ENCODE measurements at regions not wholly inside any gene's neighbourhood (a gene's known extent, or its start where the extent isn't known, plus 50 kb on each side); places are given as distances from the start of the nearest gene placed in this dataset.

DNA sequence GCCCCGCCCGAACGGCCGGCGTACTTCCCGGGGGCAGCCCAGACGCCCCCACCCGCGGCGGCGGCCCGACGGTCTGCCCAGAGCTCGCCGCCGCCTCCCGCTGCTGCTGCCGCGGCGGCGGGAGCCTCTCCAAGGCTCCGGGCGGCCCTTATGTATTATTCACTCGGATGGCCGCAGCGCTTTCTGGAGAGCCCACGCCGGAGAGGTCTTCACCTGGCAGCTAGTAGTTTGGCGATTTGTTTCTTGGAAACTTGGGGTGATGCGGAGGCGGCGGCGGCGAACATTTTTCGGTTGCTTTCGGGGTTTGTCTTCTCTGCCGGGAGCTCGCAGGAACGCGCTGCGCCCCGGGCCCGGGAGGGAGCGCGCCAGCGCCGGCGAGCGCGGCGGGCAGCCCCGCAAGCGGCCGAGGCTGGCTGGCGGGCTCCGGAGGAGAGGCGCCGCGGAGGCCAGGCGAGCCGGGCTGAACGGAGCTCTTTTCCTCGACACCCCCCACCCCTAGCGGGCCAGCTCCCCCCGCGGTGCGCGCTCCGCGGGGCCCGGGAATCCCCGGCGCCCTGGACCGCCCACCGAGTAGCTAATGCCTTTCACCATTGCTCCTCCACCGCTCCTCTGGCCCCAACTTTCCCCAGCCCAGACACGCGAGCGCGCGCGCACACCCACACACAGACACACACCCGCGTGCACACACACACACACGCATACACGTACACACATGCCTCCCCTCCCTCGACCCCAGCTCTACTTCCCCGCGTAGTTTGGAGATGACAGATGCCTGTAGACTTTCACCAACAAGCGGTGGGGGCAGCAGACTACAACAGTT is 113.5 kb downstream of the DHX15 start:
- DNase-seq (ENCODE audit: extremely low spot score): peak; percentile 64
- POLR2A ChIA-PET: no interaction called here
- CTCF ChIA-PET: interaction anchor here (1.0 to 2.4 kb wide), 4 partner anchors 10 to 217 kb away, joined by 4 to 8 read pairs (median 6); no protein-coding TSS in a partner anchor
- TF ChIP-seq, protein P1, sequence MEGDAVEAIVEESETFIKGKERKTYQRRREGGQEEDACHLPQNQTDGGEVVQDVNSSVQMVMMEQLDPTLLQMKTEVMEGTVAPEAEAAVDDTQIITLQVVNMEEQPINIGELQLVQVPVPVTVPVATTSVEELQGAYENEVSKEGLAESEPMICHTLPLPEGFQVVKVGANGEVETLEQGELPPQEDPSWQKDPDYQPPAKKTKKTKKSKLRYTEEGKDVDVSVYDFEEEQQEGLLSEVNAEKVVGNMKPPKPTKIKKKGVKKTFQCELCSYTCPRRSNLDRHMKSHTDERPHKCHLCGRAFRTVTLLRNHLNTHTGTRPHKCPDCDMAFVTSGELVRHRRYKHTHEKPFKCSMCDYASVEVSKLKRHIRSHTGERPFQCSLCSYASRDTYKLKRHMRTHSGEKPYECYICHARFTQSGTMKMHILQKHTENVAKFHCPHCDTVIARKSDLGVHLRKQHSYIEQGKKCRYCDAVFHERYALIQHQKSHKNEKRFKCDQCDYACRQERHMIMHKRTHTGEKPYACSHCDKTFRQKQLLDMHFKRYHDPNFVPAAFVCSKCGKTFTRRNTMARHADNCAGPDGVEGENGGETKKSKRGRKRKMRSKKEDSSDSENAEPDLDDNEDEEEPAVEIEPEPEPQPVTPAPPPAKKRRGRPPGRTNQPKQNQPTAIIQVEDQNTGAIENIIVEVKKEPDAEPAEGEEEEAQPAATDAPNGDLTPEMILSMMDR (IDR thresholded peaks at IDR 0.05; ENCODE audit: control extremely low read depth, extremely low read depth, low read depth, missing control alignments): no peak

DNA sequence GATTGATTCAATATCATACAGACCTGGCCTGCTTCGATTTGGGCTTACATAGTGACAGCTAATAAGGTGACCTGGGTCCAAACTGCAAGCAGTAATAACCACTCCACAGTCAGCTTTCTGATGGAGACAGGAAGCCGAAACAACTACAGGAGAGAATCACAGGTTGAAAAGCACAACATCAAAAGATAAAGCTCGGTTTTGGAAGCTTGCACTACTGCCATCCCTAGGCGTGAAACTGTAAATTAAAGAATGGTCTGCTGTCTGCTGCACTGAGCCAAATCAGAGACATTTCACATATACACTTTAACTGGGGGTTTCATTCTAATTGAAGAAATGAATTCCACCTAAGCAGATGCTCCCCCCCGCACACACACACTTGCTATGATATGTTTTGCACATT is 116.3 kb downstream of the DHX15 start:
- DNase-seq (ENCODE audit: extremely low spot score): no peak
- ChIA-PET POLR2A (no interaction called here), CTCF (interaction anchor here (1.5 to 2.2 kb wide), 3 partner anchors 7 to 22 kb away, joined by 4 to 6 read pairs (median 5); no protein-coding TSS in a partner anchor)
- TF ChIP-seq, protein P1 (IDR thresholded peaks at IDR 0.05; ENCODE audit: control extremely low read depth, extremely low read depth, low read depth, missing control alignments): no peak

DNA sequence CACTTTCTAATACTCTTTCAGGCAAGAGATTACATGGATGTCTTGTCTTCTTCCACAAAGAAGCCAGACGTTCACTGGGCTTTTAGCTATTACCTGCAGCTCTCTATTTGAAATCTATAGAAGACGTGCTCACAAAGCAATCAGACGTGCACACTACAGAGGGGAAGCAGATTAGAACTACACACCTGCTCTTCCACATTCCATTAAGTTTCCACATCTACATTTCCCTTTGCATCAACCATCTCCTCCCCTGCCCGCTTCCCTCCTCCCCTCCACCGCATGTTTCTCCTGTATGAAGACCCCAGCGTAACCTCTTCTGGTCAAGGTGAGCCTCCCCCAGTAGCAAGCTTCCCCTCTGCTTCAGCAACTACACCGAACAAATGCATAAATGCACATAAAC is 119.8 kb downstream of the DHX15 start:
- CTCF ChIA-PET: interaction anchor here (0.7 to 1.0 kb wide), 3 partner anchors 9 to 46 kb away, joined by 3 to 4 read pairs (median 3); no protein-coding TSS in a partner anchor
- POLR2A ChIA-PET: no interaction called here
- TF ChIP-seq, protein P1 (IDR thresholded peaks at IDR 0.05; ENCODE audit: control extremely low read depth, extremely low read depth, low read depth, missing control alignments): no peak
- no peak for DNase-seq (ENCODE audit: extremely low spot score)

DNA sequence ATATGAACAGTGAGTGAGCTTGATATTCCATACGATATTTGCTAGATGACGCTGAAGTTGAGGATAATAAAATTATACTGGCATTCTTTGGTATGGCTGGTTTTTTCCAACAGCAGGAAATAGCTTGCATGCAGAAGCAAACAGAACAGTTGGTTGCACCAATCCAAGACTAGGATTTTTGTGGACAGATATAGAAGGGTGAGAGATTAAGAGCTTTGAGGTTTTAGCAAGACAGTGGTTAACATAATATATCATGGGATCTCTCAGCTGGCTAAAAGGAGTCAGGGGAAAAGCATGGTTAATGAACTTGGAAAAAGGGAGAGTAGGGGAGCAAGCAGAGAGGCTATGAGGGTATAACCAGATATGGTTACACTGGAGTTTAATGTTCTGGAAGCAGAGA is 127.9 kb downstream of the DHX15 start:
- ChIA-PET CTCF (interaction anchor here (0.8 to 1.8 kb wide), 4 partner anchors 11 to 37 kb away, joined by 3 to 6 read pairs (median 4); no protein-coding TSS in a partner anchor), POLR2A (no interaction called here)
- TF ChIP-seq, protein P1 (IDR thresholded peaks at IDR 0.05; ENCODE audit: control extremely low read depth, extremely low read depth, low read depth, missing control alignments): no peak
- no peak for DNase-seq (ENCODE audit: extremely low spot score)

DNA sequence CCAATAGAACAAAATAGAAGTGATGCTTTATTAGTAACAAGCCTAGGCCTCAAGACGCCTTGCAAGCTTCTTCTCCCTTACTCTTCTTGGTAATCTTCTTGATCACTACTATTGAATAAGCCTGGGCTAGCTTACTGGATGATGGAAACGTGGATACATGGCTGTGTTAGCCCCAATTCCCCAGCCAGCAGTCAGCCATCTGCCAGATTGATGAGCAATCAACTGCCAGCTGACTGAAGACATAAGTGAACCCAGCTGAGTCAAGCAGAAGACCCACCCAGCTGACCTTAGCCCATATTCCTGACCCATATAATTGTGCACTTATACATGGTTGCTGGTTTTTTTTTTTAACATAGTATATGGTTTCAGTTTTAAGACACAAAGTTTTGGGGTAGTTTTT is 130.4 kb downstream of the DHX15 start:
- POLR2A ChIA-PET: no interaction called here
- TF ChIP-seq, protein P1 (IDR thresholded peaks at IDR 0.05; ENCODE audit: control extremely low read depth, extremely low read depth, low read depth, missing control alignments): no peak
- CTCF ChIA-PET: no interaction called here
- DNase-seq (ENCODE audit: extremely low spot score): no peak

DNA sequence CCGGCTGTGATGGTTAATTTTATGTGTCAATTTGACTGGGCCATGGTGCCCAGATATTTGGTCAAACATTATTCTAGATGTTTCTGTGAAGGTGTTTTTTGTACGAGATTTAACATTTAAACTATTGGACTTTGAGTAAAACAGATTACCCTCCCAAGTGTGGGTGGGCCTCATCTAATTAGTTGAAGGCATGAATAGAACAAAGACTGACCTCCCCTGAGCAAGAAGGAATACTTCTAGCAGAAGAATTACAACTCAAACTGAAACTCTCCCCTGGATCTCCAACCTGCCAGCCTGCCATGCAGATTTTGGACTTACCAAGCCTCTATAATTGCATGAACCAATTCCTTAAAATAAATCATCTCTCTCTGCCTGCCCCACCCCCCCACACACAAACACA is 132.5 kb downstream of the DHX15 start:
- ChIA-PET POLR2A (no interaction called here), CTCF (no interaction called here)

More for the DNA sequence above, 132.5 kb downstream of the DHX15 start:
- TF ChIP-seq, protein P1 (IDR thresholded peaks at IDR 0.05; ENCODE audit: control extremely low read depth, extremely low read depth, low read depth, missing control alignments): no peak
- DNase-seq (ENCODE audit: extremely low spot score): no peak
